Mammary epithelial cell (primary cell): ENCODE measurements at regions not wholly inside any gene's neighbourhood (a gene's known extent, or its start where the extent isn't known, plus 50 kb on each side); places are given as distances from the start of the nearest gene placed in this dataset.

Experiments used
- EZH2 ChIP-seq: IDR thresholded peaks from 2 replicates; pipeline ENCODE4 v1.6.1; 2012; ENCODE audit warnings: low read length, inconsistent platforms, borderline replicate concordance
- TF ChIP-seq, protein P1 (sequence below), 2 donors: IDR thresholded peaks in 1 of 2; conservative IDR thresholded peaks in 1 of 2; 2 replicates each; pipeline ENCODE4 v1.5.1; 2011 to 2012; ENCODE audit warnings: inconsistent platforms in 2 of 2, low read length in 2 of 2, mild to moderate bottlenecking in 2 of 2, control low read depth in 1 of 2, low read depth in 1 of 2; ENCODE audit not compliant: insufficient read depth in 1 of 2; ENCODE audit errors: extremely low read depth in 1 of 2

DNA sequence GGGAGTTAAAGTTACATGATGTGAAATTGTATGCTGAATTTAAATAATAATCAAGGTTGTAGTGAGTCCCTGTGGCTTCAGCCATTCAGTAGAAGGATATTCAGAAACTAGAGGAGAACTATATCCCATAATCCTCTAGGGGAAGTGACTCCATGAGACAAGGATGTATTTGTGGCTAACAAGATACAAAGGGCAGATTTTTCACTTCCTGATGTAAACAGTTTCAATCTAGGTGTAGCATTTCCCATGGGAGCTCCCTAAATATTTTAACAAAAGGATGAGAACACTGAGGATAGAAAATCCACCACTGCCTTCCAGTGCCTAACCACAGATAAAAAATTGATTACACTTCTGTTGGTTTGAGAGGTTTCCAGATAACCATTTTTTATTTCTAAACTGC, 435.4 kb upstream of the TENM3 start:
- TF ChIP-seq, protein P1, sequence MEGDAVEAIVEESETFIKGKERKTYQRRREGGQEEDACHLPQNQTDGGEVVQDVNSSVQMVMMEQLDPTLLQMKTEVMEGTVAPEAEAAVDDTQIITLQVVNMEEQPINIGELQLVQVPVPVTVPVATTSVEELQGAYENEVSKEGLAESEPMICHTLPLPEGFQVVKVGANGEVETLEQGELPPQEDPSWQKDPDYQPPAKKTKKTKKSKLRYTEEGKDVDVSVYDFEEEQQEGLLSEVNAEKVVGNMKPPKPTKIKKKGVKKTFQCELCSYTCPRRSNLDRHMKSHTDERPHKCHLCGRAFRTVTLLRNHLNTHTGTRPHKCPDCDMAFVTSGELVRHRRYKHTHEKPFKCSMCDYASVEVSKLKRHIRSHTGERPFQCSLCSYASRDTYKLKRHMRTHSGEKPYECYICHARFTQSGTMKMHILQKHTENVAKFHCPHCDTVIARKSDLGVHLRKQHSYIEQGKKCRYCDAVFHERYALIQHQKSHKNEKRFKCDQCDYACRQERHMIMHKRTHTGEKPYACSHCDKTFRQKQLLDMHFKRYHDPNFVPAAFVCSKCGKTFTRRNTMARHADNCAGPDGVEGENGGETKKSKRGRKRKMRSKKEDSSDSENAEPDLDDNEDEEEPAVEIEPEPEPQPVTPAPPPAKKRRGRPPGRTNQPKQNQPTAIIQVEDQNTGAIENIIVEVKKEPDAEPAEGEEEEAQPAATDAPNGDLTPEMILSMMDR (conservative IDR thresholded peaks at IDR 0.05 in 1 of 2, IDR thresholded peaks at IDR 0.05 in 1 of 2; ENCODE audit: extremely low read depth in 1 of 2, insufficient read depth in 1 of 2, low read depth in 1 of 2, low read length in 2 of 2): no peak
- no peak for TF ChIP-seq EZH2
